Tibial nerve (tissue), 4 donors: ENCODE measurements at regions not wholly inside any gene's neighbourhood (a gene's known extent, or its start where the extent isn't known, plus 50 kb on each side); places are given as distances from the start of the nearest gene placed in this dataset.

Experiments
- DNase-seq, 2 donors: peaks; one replicate each; pipeline ENCODE4 v3.0.0-alpha.2; 2019; ENCODE audit warnings: low spot score in 2 of 2
- H3K27ac ChIP-seq, 4 donors: fragments of 200-600 bp; sonication (generic) in 3 of 4; one replicate each; pipeline ENCODE4 v1.5.1; 2017 to 2019; ENCODE audit warnings: mild to moderate bottlenecking in 1 of 4
- H3K27me3 ChIP-seq, 2 donors: fragments of 200-600 bp; sonication (generic) in 1 of 2; one replicate each; pipeline versions ENCODE4 v1.5.1 to v1.6.0; 2017 to 2019
- H3K36me3 ChIP-seq, 3 donors: fragments of 200-600 bp; sonication (generic); one replicate each; pipeline ENCODE4 v1.5.1; 2018 to 2019
- H3K4me1 ChIP-seq, 4 donors: fragments of 200-600 bp; sonication (generic) in 3 of 4; one replicate each; pipeline ENCODE4 v1.5.1; 2017 to 2019
- H3K4me3 ChIP-seq, 4 donors: fragments of 200-600 bp; sonication (generic) in 3 of 4; one replicate each; pipeline ENCODE4 v1.5.1; 2017 to 2019; ENCODE audit warnings: mild to moderate bottlenecking in 1 of 4, moderate library complexity in 1 of 4
- H3K9me3 ChIP-seq, 4 donors: fragments of 200-600 bp; sonication (generic) in 3 of 4; one replicate each; pipeline ENCODE4 v1.5.1; 2017 to 2019
- CTCF ChIP-seq, 5 experiments: fragments of 200-600 bp in 3 of 5; fragments of 450-650 bp in 2 of 5; sonication (generic) in 3 of 5; IDR thresholded peaks; one replicate each; pipeline ENCODE4 v1.5.1; 2016 to 2019; ENCODE audit warnings: antibody characterized with exemption in 5 of 5, mild to moderate bottlenecking in 3 of 5, moderate library complexity in 2 of 5
- EP300 ChIP-seq, 2 donors: sonication (generic); formaldehyde crosslinking; IDR thresholded peaks; one replicate each; pipeline ENCODE4 v1.6.1; 2017; ENCODE audit warnings: antibody characterized with exemption in 2 of 2, mild to moderate bottlenecking in 1 of 2
- POLR2A ChIP-seq, 2 donors: fragments of 450-650 bp; IDR thresholded peaks; one replicate each; pipeline ENCODE4 v1.6.1; 2017; ENCODE audit warnings: antibody characterized with exemption in 2 of 2, mild to moderate bottlenecking in 2 of 2, moderate library complexity in 2 of 2
- WGBS, 2 donors: methylation state at CpG; one replicate each; pipeline ENCODE4 v1.1.5; 2018; 5-methylcytosine and 5-hydroxymethylcytosine counted together

GRCh38 chr12:89959179-89959578 is 250.5 kb upstream of the ATP2B1 start:
- Histone ChIP-seq H3K36me3 (no peaks in the 10 kb centered on the region), H3K27me3 (no peaks in the 10 kb centered on the region), H3K27ac (no peak overlapping the region), H3K9me3 (no peaks in the 10 kb centered on the region), H3K4me1 (no peaks in the 10 kb centered on the region), H3K4me3 (no peak overlapping the region)
- WGBS, 2 donors, result 50 to 60% methylated on average over 1 of the region's 1 CpG
- no peak for TF ChIP-seq CTCF (IDR thresholded peaks at IDR 0.05)
- no peak for TF ChIP-seq POLR2A (IDR thresholded peaks at IDR 0.05)
- TF ChIP-seq EP300 (IDR thresholded peaks at IDR 0.05), result no peak
- DNase-seq, result no peak

GRCh38 chr12:89954259-89954658 is 245.6 kb upstream of the ATP2B1 start:
- 70 to 86% methylated on average over 3 of the region's 3 CpGs for WGBS, 2 donors

GRCh38 chr12:89951694-89952060 is 243.0 kb upstream of the ATP2B1 start:
- Histone ChIP-seq H3K27me3 (no peaks in the 10 kb centered on the region), H3K9me3 (no peaks in the 10 kb centered on the region), H3K4me1 (peaks cover 0 to 32% (median 22%) of the 10 kb centered on the region in 4 donors), H3K4me3 (no peak overlapping the region), H3K36me3 (no peaks in the 10 kb centered on the region), H3K27ac (no peak overlapping the region)
- WGBS, 2 donors, result 47 to 65% methylated on average over 2 of the region's 2 CpGs
- TF ChIP-seq EP300 (IDR thresholded peaks at IDR 0.05) (no peak), POLR2A (IDR thresholded peaks at IDR 0.05) (no peak), CTCF (IDR thresholded peaks at IDR 0.05) (no peak)
- DNase-seq, result no peak

More at GRCh38 chr12:89954259-89954658, 245.6 kb upstream of the ATP2B1 start:
- Histone ChIP-seq H3K36me3 (no peaks in the 10 kb centered on the region), H3K27me3 (no peaks in the 10 kb centered on the region), H3K4me3 (no peak overlapping the region), H3K27ac (peak overlapping the region in 1 of 4 donors; percentile 42), H3K4me1 (peaks cover 0 to 12% (median 9%) of the 10 kb centered on the region in 4 donors), H3K9me3 (no peaks in the 10 kb centered on the region)
- no peak for DNase-seq
- TF ChIP-seq EP300 (IDR thresholded peaks at IDR 0.05) (no peak), CTCF (IDR thresholded peaks at IDR 0.05) (no peak), POLR2A (IDR thresholded peaks at IDR 0.05) (no peak)

- Histone ChIP-seq H3K27ac (no peak overlapping the region), H3K36me3 (no peaks in the 10 kb centered on the region), H3K9me3 (no peaks in the 10 kb centered on the region), H3K4me1 (peaks cover 0 to 32% (median 22%) of the 10 kb centered on the region in 4 donors), H3K4me3 (no peak overlapping the region), H3K27me3 (no peaks in the 10 kb centered on the region)
- WGBS, 2 donors, result 54 to 70% methylated on average over 2 of the region's 2 CpGs
- TF ChIP-seq POLR2A (IDR thresholded peaks at IDR 0.05) (no peak), CTCF (IDR thresholded peaks at IDR 0.05) (no peak), EP300 (IDR thresholded peaks at IDR 0.05) (no peak)
- DNase-seq, result no peak
These were observed 242.5 kb upstream of the ATP2B1 start for GRCh38 chr12:89951050-89951693.

GRCh38 chr12:89950421-89950820 is 241.8 kb upstream of the ATP2B1 start:
- Histone ChIP-seq H3K9me3 (no peaks in the 10 kb centered on the region), H3K4me1 (peaks cover 0 to 32% (median 22%) of the 10 kb centered on the region in 4 donors), H3K4me3 (no peak overlapping the region), H3K27me3 (no peaks in the 10 kb centered on the region), H3K36me3 (no peaks in the 10 kb centered on the region), H3K27ac (peak overlapping the region in 2 of 4 donors; percentile 1 to 4)
- TF ChIP-seq CTCF (IDR thresholded peaks at IDR 0.05) (no peak), POLR2A (IDR thresholded peaks at IDR 0.05) (no peak), EP300 (IDR thresholded peaks at IDR 0.05) (no peak)
- no peak for DNase-seq
- WGBS, 2 donors, result 36 to 56% methylated on average over 1 of the region's 1 CpG
